ENCODE measurements at regions not wholly inside any gene's neighbourhood (a gene's known extent, or its start where the extent isn't known, plus 50 kb on each side); places are given as distances from the start of the nearest gene placed in this dataset.

DNA sequence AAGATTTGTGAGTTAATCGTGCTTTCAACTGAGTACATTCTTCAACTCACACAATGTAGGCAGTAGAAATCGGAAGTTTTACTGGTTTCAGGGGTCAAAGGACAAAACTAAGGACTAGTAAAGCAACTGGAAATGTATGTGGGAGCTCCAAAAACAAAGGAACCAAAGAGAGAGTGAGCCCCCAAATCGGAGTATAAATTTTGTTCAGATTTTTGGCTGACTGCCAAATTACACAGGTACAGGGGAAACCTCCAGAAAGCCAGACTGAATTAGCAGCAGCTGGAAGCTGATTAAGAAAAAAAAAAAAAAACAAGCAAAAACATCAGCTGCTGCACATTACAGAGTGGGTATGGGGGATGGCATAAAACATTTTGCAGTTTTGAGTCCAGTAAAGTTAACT is 75.2 kb upstream of the GNAZ start:
- TF ChIP-seq, protein P1, sequence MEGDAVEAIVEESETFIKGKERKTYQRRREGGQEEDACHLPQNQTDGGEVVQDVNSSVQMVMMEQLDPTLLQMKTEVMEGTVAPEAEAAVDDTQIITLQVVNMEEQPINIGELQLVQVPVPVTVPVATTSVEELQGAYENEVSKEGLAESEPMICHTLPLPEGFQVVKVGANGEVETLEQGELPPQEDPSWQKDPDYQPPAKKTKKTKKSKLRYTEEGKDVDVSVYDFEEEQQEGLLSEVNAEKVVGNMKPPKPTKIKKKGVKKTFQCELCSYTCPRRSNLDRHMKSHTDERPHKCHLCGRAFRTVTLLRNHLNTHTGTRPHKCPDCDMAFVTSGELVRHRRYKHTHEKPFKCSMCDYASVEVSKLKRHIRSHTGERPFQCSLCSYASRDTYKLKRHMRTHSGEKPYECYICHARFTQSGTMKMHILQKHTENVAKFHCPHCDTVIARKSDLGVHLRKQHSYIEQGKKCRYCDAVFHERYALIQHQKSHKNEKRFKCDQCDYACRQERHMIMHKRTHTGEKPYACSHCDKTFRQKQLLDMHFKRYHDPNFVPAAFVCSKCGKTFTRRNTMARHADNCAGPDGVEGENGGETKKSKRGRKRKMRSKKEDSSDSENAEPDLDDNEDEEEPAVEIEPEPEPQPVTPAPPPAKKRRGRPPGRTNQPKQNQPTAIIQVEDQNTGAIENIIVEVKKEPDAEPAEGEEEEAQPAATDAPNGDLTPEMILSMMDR (IDR thresholded peaks at IDR 0.05) = no peak
- no peak for TF ChIP-seq POLR2A (IDR thresholded peaks at IDR 0.05)

Data from adrenal gland (tissue), 5 donors.